ENCODE measurements at regions not wholly inside any gene's neighbourhood (a gene's known extent, or its start where the extent isn't known, plus 50 kb on each side); places are given as distances from the start of the nearest gene placed in this dataset.

- no peak for DNase-seq
Observed at GRCh38 chr2:195498176-195498575, 158.8 kb upstream of the SLC39A10 start.

- DNase-seq = no peak
Observed at GRCh38 chr2:195496991-195497390, 160.0 kb upstream of the SLC39A10 start.

- DNase-seq = no peak
Observed at GRCh38 chr2:195495966-195496365, 161.1 kb upstream of the SLC39A10 start.

GRCh38 chr2:195495351-195495750 lies 161.7 kb upstream of the SLC39A10 start:
- DNase-seq = no peak

GRCh38 chr2:195494451-195494850 lies 162.6 kb upstream of the SLC39A10 start:
- DNase-seq = no peak

- DNase-seq = no peak
Observed at GRCh38 chr2:195493416-195493815, 163.6 kb upstream of the SLC39A10 start.

GRCh38 chr2:195490319-195490718 lies 166.7 kb upstream of the SLC39A10 start:
- DNase-seq = no peak

GRCh38 chr2:195489101-195489500 lies 167.9 kb upstream of the SLC39A10 start:
- no peak for DNase-seq

- no peak for DNase-seq
Observed at GRCh38 chr2:195488567-195488966, 168.5 kb upstream of the SLC39A10 start.

GRCh38 chr2:195486987-195487644 lies 169.9 kb upstream of the SLC39A10 start:
- no peak for DNase-seq

- DNase-seq = no peak
Observed at GRCh38 chr2:195486520-195486919, 170.5 kb upstream of the SLC39A10 start.

- no peak for DNase-seq
Observed at GRCh38 chr2:195482010-195482409, 175.0 kb upstream of the SLC39A10 start.

GRCh38 chr2:195480121-195480520 lies 176.9 kb upstream of the SLC39A10 start:
- DNase-seq = no peak

- DNase-seq = no peak
Observed at GRCh38 chr2:195479407-195479806, 177.6 kb upstream of the SLC39A10 start.

GRCh38 chr2:195477996-195478382 lies 179.0 kb upstream of the SLC39A10 start:
- no peak for DNase-seq

GRCh38 chr2:195477248-195477995 lies 179.6 kb upstream of the SLC39A10 start:
- DNase-seq = no peak

- DNase-seq = no peak
Observed at GRCh38 chr2:195475336-195475735, 181.7 kb upstream of the SLC39A10 start.

- no peak for DNase-seq
Observed at GRCh38 chr2:195473862-195474261, 183.2 kb upstream of the SLC39A10 start.

GRCh38 chr2:195472501-195473234 lies 184.4 kb upstream of the SLC39A10 start:
- no peak for DNase-seq

GRCh38 chr2:195471807-195472206 lies 185.2 kb upstream of the SLC39A10 start:
- DNase-seq = no peak

- DNase-seq = no peak
Observed at GRCh38 chr2:195471163-195471562, 185.9 kb upstream of the SLC39A10 start.

- no peak for DNase-seq
Observed at GRCh38 chr2:195470622-195471021, 186.4 kb upstream of the SLC39A10 start.

GRCh38 chr2:195468771-195469170 lies 188.3 kb upstream of the SLC39A10 start:
- no peak for DNase-seq

Data from renal pelvis (tissue), 1 donor.